Stimulated activated CD8-positive, alpha-beta memory T cell treated with anti-CD3 and anti-CD28 coated beads, Interleukin-15, amount 100 ng/mL, for 48 hours (primary cell): ENCODE measurements at regions not wholly inside any gene's neighbourhood (a gene's known extent, or its start where the extent isn't known, plus 50 kb on each side); places are given as distances from the start of the nearest gene placed in this dataset.
"Not testable (repeated sequence)": the region's sequence is repeated elsewhere in the genome, so short reads cannot be mapped to it uniquely, and the experiment has no call there.

Experiments used
- DNase-seq, 2 donors: peaks; one replicate each; pipeline ENCODE4 v3.0.0-alpha.2; 2020; ENCODE audit warnings: low read depth in 2 of 2

DNA sequence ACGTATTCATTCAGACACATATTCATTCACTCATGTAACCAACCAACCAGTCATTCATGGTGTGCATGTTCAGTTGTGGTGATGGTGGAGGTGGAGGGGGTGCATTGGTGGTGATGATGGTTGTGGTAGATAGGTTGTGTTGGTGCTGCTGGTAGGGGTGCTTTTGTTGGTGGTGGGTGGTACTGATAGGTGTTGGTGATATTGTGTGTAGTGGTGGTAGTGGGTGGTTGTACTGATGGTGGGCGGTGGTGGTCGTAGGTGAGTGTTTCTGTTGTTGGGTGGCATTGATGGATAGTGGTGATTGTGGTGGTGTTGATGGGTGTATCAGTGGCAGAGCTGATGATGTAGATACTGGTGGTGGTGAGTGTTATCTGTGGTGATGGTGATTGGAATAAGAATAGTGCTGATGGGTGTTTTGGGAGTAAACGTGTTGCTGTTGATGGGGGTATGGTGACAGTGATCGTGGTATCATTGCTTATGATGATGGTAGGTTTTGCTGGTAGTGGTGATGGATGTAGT is 59.8 kb upstream of the SHB start:
- DNase-seq: no peak

DNA sequence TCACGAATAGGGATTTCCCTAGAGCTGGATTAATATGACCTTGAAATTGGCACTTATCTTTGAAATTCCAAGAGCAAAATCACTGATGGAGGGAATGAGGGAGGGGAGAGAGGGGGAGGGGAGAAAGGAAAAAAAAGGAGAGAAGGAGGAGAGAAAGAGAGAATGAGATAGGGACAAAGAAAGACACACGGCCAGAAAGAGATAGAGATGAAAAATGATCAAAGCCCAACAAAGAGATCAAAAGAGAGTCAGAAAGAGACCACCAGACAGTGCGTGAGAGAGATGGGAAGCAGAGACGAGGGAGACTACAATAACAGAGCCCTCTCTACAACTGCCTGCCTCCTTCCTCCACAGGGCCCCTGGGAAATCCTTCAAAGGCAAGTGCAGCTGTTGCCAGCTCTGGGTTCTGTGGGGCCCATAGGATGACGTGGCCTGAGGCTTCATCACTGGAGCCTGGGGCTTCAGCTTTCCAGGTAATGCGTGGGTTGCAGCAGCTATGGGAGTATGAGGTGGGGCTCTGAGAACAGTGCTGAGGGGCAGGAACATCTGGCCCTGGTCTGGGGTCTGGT is 58.3 kb upstream of the SHB start:
- no peak for DNase-seq

- DNase-seq: no peak
These were observed 57.7 kb upstream of the SHB start for GRCh38 chr9:38126730-38127129.

- no peak for DNase-seq
These were observed 56.9 kb upstream of the SHB start for GRCh38 chr9:38125889-38126288.

DNA sequence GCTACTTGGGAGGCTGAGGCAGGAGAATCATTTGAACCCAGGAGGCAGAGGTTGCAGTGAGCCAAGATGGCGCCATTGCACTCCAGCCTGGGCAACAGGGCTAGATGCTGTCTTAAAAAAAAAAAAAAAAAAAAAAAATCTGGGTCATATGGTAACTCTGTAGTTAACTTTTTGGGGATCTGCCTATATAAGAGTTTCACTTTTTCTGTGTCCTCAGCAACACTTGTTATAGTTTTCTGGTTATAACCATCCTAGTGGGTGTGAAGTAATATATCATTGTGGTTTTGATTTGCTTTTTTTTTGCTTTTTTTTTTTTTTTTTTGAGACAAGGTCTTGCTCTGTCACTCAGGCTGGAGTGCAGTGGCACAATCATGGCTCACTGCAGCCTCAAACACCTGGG is 54.3 kb upstream of the SHB start:
- DNase-seq: not testable (repeated sequence)

DNA sequence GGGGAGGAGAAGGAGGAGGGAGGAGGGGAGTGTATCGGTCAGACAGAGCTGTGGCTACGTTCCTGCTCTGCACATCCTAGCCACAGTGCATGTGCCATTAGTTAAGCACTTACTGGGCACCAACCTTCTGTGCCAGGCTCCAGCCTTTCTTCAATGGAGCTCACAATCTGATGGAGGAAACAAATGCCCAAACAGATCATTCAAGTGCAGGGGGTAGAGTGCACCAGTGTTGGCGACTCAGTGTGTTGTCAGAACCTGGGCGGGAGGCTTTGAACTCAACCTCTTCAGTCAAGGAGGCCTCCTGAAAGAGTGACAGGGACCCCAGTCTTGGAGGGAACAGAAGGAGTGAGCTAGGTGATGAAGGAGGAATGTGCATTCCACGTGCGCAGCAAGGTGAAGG is 51.9 kb upstream of the SHB start:
- no peak for DNase-seq

- DNase-seq: no peak
These were observed 50.7 kb upstream of the SHB start for GRCh38 chr9:38119560-38120236.

DNA sequence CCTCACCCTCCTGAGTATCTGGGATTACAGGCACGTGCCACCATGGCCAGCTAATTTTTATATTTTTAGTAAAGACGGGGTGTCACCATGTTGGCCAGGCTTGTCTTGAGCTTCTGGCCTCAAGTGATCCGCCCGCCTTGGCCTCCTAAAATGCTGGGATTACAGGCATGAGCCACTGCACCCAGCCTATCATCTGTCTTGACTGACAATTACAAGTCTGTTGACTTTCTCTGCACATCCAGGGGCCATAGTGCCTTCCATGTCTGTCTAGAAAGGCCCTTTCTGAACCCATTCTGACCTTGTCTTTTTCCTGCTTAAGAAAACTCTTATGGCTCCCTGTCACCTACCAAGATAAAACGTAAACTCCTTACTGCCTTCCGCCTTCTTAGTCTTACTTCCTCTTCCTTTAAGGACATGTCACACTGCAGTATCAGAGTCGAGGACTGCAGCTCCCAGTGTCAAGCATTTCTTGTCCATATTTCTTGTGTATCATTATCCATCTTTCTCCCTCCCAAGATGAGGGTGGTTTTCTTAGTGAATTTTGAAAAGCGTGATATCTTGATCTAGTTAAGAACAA is 49.9 kb upstream of the SHB start:
- no peak for DNase-seq
